ENCODE measurements at regions not wholly inside any gene's neighbourhood (a gene's known extent, or its start where the extent isn't known, plus 50 kb on each side); places are given as distances from the start of the nearest gene placed in this dataset.

DNA sequence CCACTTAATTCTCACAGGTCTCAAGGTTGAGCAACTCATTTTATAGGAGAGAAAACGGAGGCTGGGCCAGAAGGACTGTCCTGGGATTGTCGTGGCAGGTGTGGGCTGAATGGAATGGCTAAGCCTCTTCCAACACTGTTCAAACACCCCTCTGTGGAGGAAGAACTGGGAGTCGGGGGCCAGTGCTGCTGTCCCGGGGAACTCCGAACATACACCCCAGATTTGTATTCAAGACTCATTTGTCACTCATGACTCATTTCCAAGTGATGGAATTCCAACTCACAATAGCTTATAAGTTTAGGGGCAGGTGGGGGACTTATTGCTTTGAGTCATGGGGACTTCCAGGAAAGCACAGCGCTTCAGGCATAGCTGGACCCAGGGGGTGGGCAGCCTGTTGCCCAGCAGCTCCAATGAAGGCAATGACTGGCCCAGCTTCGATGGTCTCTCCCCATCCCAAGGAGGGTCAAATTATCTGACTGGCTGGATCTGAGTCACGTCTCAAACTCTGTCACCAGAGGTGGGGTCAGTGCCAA, 72.5 kb downstream of the TM2D3 start:
- no peak overlapping the region for H2BK15ac ChIP-seq (ENCODE audit: low read depth, low read length)
- H3K27ac ChIP-seq (ENCODE audit: insufficient read length, low read depth, low read length) = no peak overlapping the region
- H3K79me1 ChIP-seq (ENCODE audit: insufficient read depth, low read depth, low read length, poor library complexity, severe bottlenecking) = no peaks in the 10 kb centered on the region
- TF ChIP-seq CTCF (conservative IDR thresholded peaks at IDR 0.05) = no peak
- no peak overlapping the region for H3K4ac ChIP-seq (ENCODE audit: low read depth, low read length)
- H3K23ac ChIP-seq (ENCODE audit: insufficient read length, low read depth, low read length) = no peak overlapping the region
- H3K23me2 ChIP-seq (ENCODE audit: insufficient read length, low read depth, low read length, poor library complexity, severe bottlenecking) = no peaks in the 10 kb centered on the region
- H4K20me1 ChIP-seq (ENCODE audit: control insufficient read depth, insufficient read depth, insufficient read length) = no peaks in the 10 kb centered on the region
- H2AK5ac ChIP-seq (ENCODE audit: insufficient read length, low read length) = no peak overlapping the region
- H2AFZ ChIP-seq (ENCODE audit: low read length) = no peak overlapping the region
- peaks cover 35% of the 10 kb centered on the region for H3K27me3 Mint-ChIP-seq (ENCODE audit: low read depth)
- no peak overlapping the region for H4K5ac ChIP-seq (ENCODE audit: insufficient read length, low read depth, low read length)
- H2BK12ac ChIP-seq (ENCODE audit: insufficient read length, low read depth, low read length) = no peak overlapping the region
- H3K79me2 ChIP-seq (ENCODE audit: insufficient read depth, low read length) = no peaks in the 10 kb centered on the region
- no peak overlapping the region for H3K18ac ChIP-seq (ENCODE audit: insufficient read length, low read depth, low read length)
- H3K4me1 ChIP-seq (ENCODE audit: insufficient read depth, low read length) = no peaks in the 10 kb centered on the region
- no peak overlapping the region for H3T11ph ChIP-seq (ENCODE audit: low read length)
- no peak overlapping the region for H3K27ac Mint-ChIP-seq
- H2BK120ac ChIP-seq (ENCODE audit: low read depth, low read length, poor library complexity, severe bottlenecking) = no peak overlapping the region
- DNase-seq = no peak
- H4K91ac ChIP-seq (ENCODE audit: insufficient read length, low read depth, low read length) = no peak overlapping the region
- no peak overlapping the region for H2BK5ac ChIP-seq (ENCODE audit: insufficient read length, low read length)
- H3K9ac ChIP-seq (ENCODE audit: extremely low read depth, insufficient read length, low read length) = no peak overlapping the region
- no peaks in the 10 kb centered on the region for H3K4me1 Mint-ChIP-seq
- H3K4me2 ChIP-seq (ENCODE audit: insufficient read depth, insufficient read length, low read length) = no peak overlapping the region
- no peak overlapping the region for H4K8ac ChIP-seq (replicated peaks; ENCODE audit: insufficient read length, low read depth, low read length)
- H3K27me3 ChIP-seq (ENCODE audit: insufficient read depth, low read length) = no peaks in the 10 kb centered on the region
- H3K36me3 Mint-ChIP-seq (ENCODE audit: insufficient read depth in 1 of 3, low read depth in 3 of 3) = peaks cover 0 to 4% (median 3%) of the 10 kb centered on the region in 3 experiments; a peak in 2 of 7 replicates
- no peak overlapping the region for H3K4me3 Mint-ChIP-seq
- no peaks in the 10 kb centered on the region for H3K9me3 ChIP-seq (ENCODE audit: control insufficient read depth, low read depth, low read length)
- no peak overlapping the region for H3K56ac ChIP-seq (ENCODE audit: insufficient read length, low read depth, low read length)
- H3K14ac ChIP-seq (ENCODE audit: insufficient read depth, low read length) = no peak overlapping the region
- peaks cover 15 to 20% of the 10 kb centered on the region in 2 experiments for H3K9me3 Mint-ChIP-seq
- WGBS (ENCODE audit: extremely low coverage, insufficient read length, low lambda C conversion rate) = no CpG with 5 or more reads among the region's 8 CpGs
- no peak overlapping the region for H2BK20ac ChIP-seq (ENCODE audit: low read depth, low read length, poor library complexity, severe bottlenecking)

All from H9 (cell line).